ENCODE measurements at regions not wholly inside any gene's neighbourhood (a gene's known extent, or its start where the extent isn't known, plus 50 kb on each side); places are given as distances from the start of the nearest gene placed in this dataset.

DNA sequence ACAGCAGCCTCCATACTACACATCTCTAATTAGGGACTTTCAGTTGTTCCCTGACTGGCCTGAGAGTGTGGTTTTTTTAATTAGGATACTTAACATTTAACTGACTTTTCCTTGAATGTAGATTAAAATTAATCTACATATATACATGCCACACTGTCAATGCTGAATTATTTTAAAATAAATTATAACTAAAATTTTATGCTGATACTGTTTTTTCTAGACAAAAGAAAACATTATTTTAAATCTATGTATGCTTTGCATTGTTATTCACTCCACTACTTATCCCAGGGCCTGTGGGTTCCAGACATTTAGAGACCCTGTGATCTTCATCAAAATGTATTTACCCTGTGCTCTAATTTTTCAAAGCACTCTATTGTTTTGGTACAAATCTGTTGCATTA, 496.0 kb upstream of the MAP2 start:
- Histone ChIP-seq H3K27me3 (no peaks in the 10 kb centered on the region), H3K4me1 (no peaks in the 10 kb centered on the region), H3K9me3 (no peaks in the 10 kb centered on the region), H3K27ac (no peak overlapping the region), H3K4me3 (no peak overlapping the region), H3K36me3 (no peaks in the 10 kb centered on the region)
- no peak for DNase-seq (ENCODE audit: low spot score)
- TF ChIP-seq, protein P1, sequence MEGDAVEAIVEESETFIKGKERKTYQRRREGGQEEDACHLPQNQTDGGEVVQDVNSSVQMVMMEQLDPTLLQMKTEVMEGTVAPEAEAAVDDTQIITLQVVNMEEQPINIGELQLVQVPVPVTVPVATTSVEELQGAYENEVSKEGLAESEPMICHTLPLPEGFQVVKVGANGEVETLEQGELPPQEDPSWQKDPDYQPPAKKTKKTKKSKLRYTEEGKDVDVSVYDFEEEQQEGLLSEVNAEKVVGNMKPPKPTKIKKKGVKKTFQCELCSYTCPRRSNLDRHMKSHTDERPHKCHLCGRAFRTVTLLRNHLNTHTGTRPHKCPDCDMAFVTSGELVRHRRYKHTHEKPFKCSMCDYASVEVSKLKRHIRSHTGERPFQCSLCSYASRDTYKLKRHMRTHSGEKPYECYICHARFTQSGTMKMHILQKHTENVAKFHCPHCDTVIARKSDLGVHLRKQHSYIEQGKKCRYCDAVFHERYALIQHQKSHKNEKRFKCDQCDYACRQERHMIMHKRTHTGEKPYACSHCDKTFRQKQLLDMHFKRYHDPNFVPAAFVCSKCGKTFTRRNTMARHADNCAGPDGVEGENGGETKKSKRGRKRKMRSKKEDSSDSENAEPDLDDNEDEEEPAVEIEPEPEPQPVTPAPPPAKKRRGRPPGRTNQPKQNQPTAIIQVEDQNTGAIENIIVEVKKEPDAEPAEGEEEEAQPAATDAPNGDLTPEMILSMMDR (IDR thresholded peaks at IDR 0.05) = no peak

DNA sequence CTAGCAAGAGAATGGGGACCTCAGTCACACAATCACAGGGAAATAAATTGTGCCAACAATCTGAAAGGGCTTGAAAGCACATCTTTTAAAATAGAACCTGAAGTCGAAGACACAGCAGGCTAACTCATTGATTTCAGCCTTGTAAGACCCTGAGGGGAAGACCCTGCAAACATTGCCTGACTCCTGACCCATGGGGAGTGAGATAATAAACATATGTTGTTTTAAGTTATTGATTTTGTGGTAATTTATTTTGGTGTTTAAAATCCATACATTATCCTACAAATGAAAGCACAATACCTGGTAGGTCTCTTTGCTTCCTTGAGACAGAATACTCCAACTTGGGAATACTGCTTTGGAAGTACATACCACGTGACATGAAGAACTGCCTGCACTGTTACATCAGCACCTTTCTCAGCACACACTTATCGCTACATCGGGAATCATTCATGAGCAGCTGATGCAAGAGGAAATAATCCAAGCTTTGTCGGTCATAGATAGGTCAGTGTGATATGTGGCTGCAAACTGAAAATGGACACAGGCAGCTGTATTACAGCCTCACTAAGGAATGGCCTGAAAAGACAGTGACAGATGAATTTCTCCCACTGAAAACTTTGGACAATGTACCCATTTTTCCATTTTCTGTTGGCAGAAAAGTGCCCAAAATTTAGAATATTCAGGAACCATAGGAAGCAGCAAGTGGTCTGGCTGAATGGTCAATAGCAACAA, 494.5 kb upstream of the MAP2 start:
- no peaks in the 10 kb centered on the region for H3K36me3 ChIP-seq
- TF ChIP-seq, protein P1 (IDR thresholded peaks at IDR 0.05) = no peak
- H3K4me3 ChIP-seq = no peak overlapping the region
- H3K27me3 ChIP-seq = no peaks in the 10 kb centered on the region
- no peaks in the 10 kb centered on the region for H3K4me1 ChIP-seq
- no peaks in the 10 kb centered on the region for H3K9me3 ChIP-seq
- DNase-seq (ENCODE audit: low spot score) = no peak
- no peak overlapping the region for H3K27ac ChIP-seq

DNA sequence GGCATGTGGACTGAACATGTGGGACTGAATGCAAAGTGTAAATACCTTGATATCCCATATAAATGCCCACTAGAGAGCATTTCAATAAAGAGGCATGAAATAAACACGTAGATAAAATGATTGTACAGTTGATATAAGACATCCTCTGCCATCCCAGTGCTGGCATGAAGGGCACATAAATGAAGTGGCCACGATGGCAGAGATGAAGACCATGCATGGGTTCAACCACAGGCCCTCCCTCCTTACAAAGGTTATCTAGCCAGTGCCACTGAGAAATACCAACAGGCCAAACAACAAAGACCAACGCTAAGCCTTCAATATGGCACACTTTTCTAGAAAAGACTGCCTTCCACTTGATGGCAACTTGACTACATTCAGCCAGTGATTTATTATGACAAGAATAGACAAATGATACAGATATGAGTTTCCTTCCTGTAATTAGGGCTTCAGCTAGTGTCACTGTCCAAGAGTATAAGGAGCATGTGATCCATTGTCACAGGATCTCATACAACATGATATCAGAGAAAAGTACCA, 493.9 kb upstream of the MAP2 start:
- no peaks in the 10 kb centered on the region for H3K4me1 ChIP-seq
- DNase-seq (ENCODE audit: low spot score) = no peak
- TF ChIP-seq, protein P1 (IDR thresholded peaks at IDR 0.05) = no peak
- no peaks in the 10 kb centered on the region for H3K36me3 ChIP-seq
- no peak overlapping the region for H3K27ac ChIP-seq
- no peaks in the 10 kb centered on the region for H3K27me3 ChIP-seq
- H3K9me3 ChIP-seq = no peaks in the 10 kb centered on the region
- H3K4me3 ChIP-seq = no peak overlapping the region

DNA sequence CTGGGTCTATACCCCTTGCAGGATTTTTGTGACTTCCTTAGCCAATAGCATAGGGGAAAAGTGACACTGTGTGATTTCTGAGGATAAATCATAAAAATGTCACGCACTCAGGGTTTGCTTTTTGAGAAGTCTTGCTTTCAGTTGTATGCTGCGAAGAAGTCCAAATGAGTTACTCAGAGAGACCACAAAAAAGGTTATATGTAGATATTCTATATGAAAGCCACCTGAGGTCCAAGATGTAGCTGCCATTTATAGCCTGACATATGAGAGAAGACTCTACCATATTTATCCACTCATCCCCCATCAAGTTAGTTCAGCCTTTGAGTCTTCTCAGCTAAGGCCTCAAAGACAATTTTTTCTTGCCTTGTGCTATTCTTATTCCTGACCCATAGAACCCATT, 488.3 kb upstream of the MAP2 start:
- TF ChIP-seq, protein P1 (IDR thresholded peaks at IDR 0.05) = no peak

DNA sequence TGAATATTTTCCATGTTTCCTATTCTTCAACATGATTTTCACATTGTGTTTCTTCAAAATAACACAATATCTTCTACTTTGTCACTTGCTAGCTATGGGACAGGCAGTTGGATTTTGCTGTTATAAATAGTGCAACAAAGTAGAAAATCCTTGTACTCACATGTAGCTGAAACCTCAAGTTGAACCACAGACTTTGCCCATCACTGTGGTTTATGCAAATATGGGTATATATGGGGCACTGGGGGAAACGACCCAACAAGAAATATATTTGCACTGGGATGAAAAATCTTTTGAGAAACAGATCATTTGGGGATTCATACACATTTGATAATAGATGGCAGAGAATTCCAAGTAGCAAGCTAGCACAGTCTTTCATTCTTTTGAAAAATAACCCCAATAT, 486.3 kb upstream of the MAP2 start:
- TF ChIP-seq, protein P1 (IDR thresholded peaks at IDR 0.05) = no peak
- Histone ChIP-seq H3K9me3 (no peaks in the 10 kb centered on the region), H3K4me1 (no peaks in the 10 kb centered on the region), H3K27me3 (no peaks in the 10 kb centered on the region), H3K36me3 (no peaks in the 10 kb centered on the region), H3K4me3 (no peak overlapping the region), H3K27ac (no peak overlapping the region)
- no peak for DNase-seq (ENCODE audit: low spot score)

More for the DNA sequence above, 488.3 kb upstream of the MAP2 start:
- Histone ChIP-seq H3K27ac (no peak overlapping the region), H3K36me3 (no peaks in the 10 kb centered on the region), H3K9me3 (no peaks in the 10 kb centered on the region), H3K27me3 (no peaks in the 10 kb centered on the region), H3K4me3 (no peak overlapping the region), H3K4me1 (no peaks in the 10 kb centered on the region)
- DNase-seq (ENCODE audit: low spot score) = no peak

DNA sequence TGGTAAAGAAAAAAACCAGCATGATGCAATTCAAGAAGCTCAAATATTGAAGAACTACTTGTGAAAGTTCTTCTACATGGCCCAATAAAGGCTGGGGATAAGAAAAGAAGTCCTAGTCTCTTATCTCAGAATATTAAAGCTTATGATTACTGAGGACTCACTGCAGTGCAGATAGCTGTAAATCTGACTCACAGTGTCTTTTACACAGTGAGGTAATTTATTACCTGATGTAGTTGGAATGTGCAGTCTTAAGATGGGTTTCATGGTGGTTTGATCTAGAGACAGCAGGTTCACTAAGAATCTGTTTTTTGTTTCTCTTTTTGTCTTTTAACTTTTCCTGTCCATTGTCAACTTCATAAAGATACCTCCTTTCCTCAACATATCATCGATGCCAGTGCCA, 484.0 kb upstream of the MAP2 start:
- TF ChIP-seq, protein P1 (IDR thresholded peaks at IDR 0.05) = no peak
- no peaks in the 10 kb centered on the region for H3K36me3 ChIP-seq
- H3K27me3 ChIP-seq = no peaks in the 10 kb centered on the region
- no peaks in the 10 kb centered on the region for H3K4me1 ChIP-seq
- DNase-seq (ENCODE audit: low spot score) = no peak
- H3K9me3 ChIP-seq = no peaks in the 10 kb centered on the region
- no peak overlapping the region for H3K4me3 ChIP-seq
- no peak overlapping the region for H3K27ac ChIP-seq
